ENCODE measurements at regions not wholly inside any gene's neighbourhood (a gene's known extent, or its start where the extent isn't known, plus 50 kb on each side); places are given as distances from the start of the nearest gene placed in this dataset.

DNA sequence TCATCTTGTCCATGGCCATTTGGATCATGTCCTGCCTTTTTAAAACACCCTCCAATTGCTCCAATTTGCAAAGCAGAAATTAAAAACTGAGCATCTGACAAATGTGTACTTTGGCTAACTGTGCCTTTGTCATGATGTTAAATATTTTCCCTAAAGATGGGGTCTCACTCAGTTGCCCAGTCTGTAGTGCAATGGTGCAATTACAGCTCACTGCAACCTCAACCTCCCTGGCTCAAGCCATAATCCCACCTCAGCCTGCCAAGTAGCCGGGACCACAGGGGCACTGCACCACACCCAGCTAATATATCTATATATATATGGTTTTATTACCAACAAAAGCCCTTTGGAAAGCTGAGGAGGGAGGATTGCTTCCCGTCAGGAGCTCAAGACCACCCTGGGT is 782.7 kb downstream of the UQCRFS1 start:
- no peak overlapping the region for H3K27ac ChIP-seq (replicated peaks)
- no peaks in the 10 kb centered on the region for H3K36me3 ChIP-seq
- no peaks in the 10 kb centered on the region for H3K9me3 ChIP-seq (replicated peaks)
- no peak for DNase-seq
- TF ChIP-seq, protein P1, sequence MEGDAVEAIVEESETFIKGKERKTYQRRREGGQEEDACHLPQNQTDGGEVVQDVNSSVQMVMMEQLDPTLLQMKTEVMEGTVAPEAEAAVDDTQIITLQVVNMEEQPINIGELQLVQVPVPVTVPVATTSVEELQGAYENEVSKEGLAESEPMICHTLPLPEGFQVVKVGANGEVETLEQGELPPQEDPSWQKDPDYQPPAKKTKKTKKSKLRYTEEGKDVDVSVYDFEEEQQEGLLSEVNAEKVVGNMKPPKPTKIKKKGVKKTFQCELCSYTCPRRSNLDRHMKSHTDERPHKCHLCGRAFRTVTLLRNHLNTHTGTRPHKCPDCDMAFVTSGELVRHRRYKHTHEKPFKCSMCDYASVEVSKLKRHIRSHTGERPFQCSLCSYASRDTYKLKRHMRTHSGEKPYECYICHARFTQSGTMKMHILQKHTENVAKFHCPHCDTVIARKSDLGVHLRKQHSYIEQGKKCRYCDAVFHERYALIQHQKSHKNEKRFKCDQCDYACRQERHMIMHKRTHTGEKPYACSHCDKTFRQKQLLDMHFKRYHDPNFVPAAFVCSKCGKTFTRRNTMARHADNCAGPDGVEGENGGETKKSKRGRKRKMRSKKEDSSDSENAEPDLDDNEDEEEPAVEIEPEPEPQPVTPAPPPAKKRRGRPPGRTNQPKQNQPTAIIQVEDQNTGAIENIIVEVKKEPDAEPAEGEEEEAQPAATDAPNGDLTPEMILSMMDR (IDR thresholded peaks at IDR 0.05; ENCODE audit: borderline replicate concordance): no peak
- peaks cover 42% of the 10 kb centered on the region for H3K27me3 ChIP-seq (ENCODE audit: low read depth)
- no peak overlapping the region for H3K4me3 ChIP-seq
- intact Hi-C loops (cut with micrococcal nuclease): no loop called here
- no peaks in the 10 kb centered on the region for H3K4me1 ChIP-seq

DNA sequence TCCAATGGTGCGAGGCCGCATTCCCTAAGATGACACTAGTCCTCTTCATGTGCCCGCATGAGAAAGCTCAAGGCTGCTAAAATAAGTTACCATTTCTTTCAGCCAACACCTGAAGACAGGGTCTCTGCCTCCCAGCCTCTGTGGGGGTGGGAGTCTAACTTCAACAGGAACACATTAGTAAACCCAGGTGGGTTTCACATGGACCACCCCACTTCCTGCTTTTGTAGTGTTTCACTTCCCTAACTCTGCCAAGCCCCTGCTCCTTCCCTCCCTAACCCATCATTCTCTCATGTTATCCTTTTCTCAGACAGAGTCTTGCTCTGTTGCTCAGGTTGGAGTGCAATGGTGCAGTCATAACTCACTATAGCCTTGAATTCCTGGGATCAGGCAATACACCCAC is 783.6 kb downstream of the UQCRFS1 start:
- Histone ChIP-seq H3K27me3 (ENCODE audit: low read depth) (peaks cover 51% of the 10 kb centered on the region), H3K27ac (replicated peaks) (no peak overlapping the region), H3K4me1 (no peaks in the 10 kb centered on the region), H3K36me3 (no peaks in the 10 kb centered on the region), H3K4me3 (no peak overlapping the region), H3K9me3 (replicated peaks) (no peaks in the 10 kb centered on the region)
- intact Hi-C loops (cut with micrococcal nuclease): no loop called here
- TF ChIP-seq, protein P1 (IDR thresholded peaks at IDR 0.05; ENCODE audit: borderline replicate concordance): no peak
- no peak for DNase-seq

DNA sequence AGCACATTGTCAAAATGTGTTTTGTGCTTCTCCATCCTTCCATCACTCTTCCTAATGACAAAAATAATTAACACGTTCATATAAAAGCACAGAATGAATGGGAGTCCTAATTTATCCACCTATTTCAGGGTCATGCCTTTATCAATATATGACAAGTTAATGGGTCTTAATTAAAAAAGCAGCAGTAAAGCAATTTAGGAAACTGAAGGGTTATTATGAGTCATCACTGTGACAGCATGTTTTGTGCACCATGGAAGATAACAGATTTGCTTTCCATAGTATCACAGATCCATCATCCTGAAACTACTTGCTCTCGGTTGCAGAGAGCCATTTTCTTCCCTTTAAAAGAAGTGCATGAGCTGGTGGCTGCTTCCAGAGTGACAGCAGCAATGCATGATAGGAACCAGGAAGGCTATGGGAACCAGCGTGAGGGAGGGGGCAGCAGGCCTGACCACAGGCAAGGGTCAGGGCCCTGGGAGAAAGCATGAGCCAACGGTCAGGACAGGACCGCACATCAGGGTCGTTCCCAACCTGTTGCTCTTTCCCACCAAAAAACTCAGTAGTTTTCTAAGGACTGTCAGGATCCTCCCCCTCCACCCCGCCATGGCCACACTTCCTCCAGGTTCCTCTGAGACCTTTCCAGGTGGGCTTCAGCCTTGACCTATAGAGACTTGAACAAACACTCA is 784.1 kb downstream of the UQCRFS1 start:
- Histone ChIP-seq H3K36me3 (no peaks in the 10 kb centered on the region), H3K27me3 (ENCODE audit: low read depth) (peaks cover 55% of the 10 kb centered on the region), H3K9me3 (replicated peaks) (no peaks in the 10 kb centered on the region), H3K4me1 (no peaks in the 10 kb centered on the region), H3K4me3 (no peak overlapping the region), H3K27ac (replicated peaks) (no peak overlapping the region)
- DNase-seq: no peak
- TF ChIP-seq, protein P1 (IDR thresholded peaks at IDR 0.05; ENCODE audit: borderline replicate concordance): no peak
- intact Hi-C loops (cut with micrococcal nuclease): no loop called here

DNA sequence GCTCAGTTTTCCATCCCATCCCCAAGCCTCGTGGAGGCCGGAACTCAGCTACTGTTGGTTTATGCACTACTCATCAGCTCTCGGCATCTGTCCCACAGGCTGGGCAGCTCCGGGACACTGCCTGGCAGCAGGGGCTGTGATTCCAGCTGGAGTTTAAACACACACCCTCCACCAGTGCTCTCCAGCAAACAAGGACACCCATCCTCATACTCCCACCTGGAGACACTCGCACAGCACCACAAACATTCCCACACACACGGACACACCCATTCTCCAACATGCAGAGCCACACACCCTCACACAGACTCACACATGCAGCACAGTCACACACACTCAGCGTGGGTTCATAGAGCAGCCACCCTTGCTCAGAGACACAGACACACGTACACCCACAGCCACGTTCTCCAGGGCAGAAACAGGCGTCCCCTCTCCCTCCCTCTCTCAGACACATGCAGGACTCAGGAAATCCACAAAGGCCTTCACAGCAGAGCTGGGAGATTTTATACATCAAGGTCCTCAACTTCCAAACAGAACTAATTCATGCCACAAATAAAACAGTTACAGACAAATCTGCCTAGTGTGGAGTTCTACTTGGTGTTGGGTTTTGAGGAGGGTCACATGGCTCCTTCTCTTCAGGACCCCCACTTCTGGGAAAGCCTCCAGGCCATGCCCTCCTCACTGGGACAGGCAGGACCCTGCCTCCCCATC is 785.4 kb downstream of the UQCRFS1 start:
- Histone ChIP-seq H3K27me3 (ENCODE audit: low read depth) (peaks cover 66% of the 10 kb centered on the region), H3K4me3 (no peak overlapping the region), H3K27ac (replicated peaks) (no peak overlapping the region), H3K36me3 (no peaks in the 10 kb centered on the region), H3K4me1 (no peaks in the 10 kb centered on the region), H3K9me3 (replicated peaks) (no peaks in the 10 kb centered on the region)
- TF ChIP-seq, protein P1 (IDR thresholded peaks at IDR 0.05; ENCODE audit: borderline replicate concordance): no peak
- intact Hi-C loops (cut with micrococcal nuclease): no loop called here
- no peak for DNase-seq

DNA sequence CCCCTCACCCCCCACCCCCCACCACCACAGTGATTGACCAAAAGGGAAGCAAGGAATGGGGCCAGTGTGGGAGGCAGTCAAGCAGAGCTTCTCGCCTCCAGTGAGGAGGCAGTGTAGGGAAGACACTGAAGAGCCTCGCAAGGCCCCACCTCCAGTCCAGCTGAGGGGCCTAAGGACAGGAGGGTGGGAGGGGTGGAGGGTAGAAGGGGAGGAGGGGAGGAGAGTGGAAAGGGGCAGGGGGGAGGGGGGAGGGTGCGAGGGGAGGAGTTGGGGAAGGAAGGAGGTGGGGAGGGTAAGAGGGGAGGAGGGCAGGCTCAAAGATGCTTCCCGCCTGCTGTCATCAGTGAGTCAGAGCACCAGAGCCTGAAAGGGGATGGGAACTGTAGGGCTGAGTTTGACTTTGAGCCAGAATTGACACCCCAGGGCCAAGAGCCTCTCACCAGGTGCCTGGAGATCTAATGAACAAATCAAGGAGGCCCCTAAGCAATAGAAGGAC is 786.2 kb downstream of the UQCRFS1 start:
- Histone ChIP-seq H3K4me1 (no peaks in the 10 kb centered on the region), H3K9me3 (replicated peaks) (no peaks in the 10 kb centered on the region), H3K27me3 (ENCODE audit: low read depth) (peaks cover 72% of the 10 kb centered on the region), H3K27ac (replicated peaks) (no peak overlapping the region), H3K4me3 (no peak overlapping the region), H3K36me3 (no peaks in the 10 kb centered on the region)
- intact Hi-C loops (cut with micrococcal nuclease): no loop called here
- TF ChIP-seq, protein P1 (IDR thresholded peaks at IDR 0.05; ENCODE audit: borderline replicate concordance): no peak
- DNase-seq: no peak

Data from left ventricle myocardium inferior (tissue), 1 donor.